HG03045 (cell line): ENCODE measurements at regions not wholly inside any gene's neighbourhood (a gene's known extent, or its start where the extent isn't known, plus 50 kb on each side); places are given as distances from the start of the nearest gene placed in this dataset.
"Not testable (repeated sequence)": the region's sequence is repeated elsewhere in the genome, so short reads cannot be mapped to it uniquely, and the experiment has no call there.

Source experiments
- ATAC-seq: cut with Tn5 transposase; IDR thresholded peaks from one replicate; pipeline ENCODE4 v1.9.1; 2021; ENCODE audit warnings: mild to moderate bottlenecking, moderate library complexity; ENCODE audit not compliant: unreplicated experiment

DNA sequence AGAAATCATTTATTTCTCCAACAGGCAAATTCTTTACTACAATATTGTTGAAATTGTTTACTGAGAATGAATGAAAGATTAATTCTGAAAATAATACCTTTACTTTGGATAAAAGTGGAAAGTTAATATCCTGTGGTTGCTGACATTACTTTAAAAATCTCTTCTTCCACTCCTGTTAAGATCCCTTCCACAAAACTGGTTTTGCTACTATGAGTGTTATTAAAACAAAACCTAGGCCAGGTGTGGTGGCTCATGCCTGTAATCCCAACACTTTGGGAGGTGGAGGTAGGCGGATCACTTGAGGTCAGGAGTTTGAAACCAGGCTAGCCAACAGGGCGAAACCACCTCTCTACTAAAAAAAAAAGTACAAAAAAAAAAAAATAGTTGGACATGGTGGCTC lies 123.9 kb upstream of the CCDC150 start:
- no peak for ATAC-seq

DNA sequence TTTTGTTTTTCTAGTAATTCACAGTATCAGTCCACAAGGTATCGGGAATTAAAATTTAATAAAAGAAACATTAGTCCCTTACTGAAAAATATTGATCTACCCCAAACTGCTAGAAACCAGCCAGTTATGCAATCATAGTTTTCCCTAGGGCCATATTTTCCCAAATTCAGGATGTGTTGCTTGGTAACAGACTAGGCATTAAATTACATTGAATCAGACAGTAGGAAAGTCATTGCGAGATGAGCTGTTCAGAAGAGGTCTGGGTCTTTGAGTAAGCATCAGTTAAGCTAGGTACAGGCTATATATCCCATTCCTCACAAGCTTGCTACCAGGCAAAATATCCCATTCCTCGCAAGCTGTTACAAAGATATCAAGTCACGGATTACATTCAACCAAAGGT lies 123.0 kb upstream of the CCDC150 start:
- no peak for ATAC-seq

DNA sequence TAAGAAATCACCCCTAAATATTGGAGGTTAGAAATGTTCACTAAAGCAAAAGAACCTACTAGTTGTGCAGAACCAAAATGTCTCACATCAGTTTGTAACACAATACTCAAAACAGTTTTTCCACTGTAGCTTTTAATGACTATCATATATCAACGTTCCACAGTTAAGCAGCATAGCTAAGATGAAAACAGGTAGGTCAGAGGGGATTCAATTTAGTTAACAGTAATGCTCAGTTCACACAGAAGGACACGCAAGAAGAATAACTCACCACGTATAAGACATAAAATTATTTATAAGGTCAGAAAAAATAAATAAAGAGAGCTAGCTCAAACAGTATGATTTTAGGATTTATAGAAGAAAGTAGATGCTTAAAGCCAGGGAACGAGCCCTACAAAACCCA lies 118.9 kb upstream of the CCDC150 start:
- no peak for ATAC-seq

DNA sequence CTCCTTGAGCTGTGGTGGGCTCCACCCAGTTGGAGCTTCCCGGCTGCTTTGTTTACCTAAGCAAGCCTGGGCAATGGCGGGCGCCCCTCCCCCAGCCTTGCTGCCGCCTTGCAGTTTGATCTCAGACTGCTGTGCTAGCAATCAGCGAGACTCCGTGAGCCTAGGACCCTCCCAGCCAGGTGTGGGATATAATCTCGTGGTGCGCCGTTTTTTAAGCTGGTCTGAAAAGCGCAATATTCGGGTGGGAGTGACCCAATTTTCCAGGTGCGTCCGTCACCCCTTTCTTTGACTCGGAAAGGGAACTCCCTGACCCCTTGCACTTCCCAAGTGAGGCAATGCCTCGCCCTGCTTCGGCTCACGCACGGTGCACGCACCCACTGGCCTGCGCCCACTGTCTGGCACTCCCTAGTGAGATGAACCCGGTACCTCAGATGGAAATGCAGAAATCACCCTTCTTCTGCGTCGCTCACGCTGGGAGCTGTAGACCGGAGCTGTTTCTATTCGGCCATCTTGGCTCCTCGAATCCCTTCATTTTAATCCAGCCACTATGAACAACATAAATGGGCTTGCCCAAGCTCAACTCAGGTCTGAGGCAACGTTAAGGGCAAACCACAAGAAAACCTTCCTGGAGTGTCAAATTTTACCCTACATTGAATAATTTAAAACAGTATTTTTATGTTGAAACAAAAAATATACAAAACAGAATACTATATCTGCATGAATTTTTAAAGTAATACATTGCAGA lies 112.4 kb upstream of the CCDC150 start:
- not testable (repeated sequence) for ATAC-seq

DNA sequence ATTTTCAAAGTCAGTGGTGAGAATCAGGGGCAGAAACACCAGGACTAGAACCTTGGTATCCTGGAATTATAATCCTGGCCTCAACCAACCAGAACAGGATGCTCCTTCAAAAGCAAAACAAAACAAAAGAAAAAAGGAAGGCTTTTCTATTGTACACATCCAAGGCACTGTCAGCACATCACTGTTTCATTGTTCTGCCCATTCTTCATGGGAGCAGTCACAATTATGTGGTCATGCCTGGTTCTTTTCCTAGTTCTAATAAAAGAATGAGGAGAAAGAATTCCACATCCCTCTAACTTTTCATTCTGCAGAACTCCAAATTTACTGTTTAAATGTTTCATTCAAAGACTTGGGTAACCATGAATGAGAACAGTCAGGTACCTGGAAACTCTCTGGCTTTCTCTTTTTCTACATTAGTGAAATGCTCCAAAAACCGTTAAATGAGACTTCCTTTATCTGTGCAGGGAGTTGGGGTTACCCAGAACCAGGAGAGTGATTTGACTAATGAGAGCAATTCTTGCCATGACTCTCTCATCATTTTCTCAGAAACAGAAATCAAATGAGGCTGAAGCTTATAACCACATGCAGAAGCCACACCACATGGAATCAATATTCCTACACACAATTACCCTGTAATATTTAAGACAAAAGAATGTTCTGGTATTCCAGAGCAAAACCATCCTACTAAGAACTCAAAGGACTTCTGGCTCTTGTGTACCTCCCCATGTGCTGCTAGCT lies 110.9 kb upstream of the CCDC150 start:
- ATAC-seq: no peak

DNA sequence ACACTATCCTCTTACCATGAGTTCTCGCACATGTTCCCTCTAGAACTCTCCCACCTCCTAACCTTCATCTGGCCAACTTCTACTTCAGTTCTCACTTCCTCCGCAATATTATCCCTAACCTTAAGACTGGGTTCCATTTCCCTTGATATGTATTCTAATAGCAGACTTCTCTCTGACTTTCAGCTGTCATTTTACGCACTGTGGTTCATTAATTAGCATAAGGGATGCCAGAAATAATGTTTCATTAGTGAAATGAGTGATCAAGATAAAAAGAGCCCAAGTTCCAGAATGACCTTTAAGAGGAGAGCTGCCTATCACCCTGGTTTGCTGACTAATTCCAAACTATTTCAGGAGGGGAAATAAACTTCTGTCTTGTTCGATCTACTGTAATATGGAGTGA lies 108.6 kb upstream of the CCDC150 start:
- ATAC-seq: no peak

DNA sequence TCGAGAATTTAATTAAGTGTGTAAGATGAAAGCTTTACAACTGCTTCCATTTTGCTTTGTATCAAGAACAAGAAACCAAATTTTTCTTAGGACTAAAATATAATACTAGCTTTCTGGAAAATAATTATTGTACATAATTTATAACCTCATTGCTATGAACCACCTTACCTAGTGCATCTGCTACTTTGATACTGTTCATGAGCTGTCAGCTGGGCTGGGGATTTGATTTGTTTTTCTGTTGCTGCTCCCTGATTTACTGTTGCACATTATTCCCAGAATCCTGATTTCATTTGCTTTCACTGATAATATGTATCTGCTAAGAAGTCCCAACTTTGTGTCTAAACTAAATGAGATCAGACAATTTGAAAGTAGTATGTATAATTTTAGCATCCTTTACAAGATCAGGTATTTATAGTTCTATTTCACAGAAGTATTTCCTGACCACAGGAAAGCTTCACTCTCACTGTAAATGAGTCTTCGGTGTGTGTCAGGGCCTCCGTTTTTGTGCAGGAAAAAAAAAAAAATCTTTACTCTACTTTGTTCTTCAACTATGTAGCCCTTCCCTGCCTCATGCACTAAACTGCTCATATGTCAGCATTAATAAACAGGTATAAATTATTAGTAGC lies 105.6 kb upstream of the CCDC150 start:
- ATAC-seq: no peak

DNA sequence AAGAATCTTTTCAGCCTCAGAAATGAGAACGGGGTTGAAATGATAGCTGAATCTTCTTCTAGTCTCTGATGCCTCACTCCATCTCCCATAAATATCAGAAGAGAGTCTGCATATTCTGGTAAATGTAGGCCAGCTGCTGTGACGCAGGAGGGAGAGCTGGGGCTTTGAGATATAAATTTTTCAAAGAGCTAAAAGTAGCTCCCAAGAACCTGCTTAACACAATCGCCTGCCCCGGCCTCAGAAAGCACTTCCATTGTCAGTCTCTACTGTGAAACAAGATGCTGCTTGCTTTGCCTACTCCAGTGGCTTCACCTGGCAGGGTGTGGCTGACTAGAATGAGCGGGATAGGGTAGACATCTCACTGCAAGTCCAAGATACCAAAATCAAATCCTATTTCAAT lies 105.0 kb upstream of the CCDC150 start:
- no peak for ATAC-seq

DNA sequence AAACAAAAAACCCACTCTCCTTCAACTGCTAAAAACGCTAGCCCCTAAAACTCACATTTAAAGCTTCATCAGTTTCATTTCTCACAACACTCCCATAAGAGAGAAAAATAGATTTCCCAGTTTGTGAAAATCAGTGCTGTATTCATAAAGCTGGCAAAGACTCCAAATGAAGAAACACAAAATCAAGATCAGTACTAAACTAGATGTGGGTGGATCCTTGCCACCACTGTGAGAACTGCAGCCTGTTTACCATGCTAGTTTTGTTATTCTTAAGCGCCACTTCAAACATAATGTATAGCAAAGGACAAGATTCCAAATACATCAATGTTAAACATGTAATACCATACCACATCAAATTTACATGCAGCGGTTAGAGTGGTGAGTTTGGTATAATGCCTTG lies 104.5 kb upstream of the CCDC150 start:
- ATAC-seq: no peak

DNA sequence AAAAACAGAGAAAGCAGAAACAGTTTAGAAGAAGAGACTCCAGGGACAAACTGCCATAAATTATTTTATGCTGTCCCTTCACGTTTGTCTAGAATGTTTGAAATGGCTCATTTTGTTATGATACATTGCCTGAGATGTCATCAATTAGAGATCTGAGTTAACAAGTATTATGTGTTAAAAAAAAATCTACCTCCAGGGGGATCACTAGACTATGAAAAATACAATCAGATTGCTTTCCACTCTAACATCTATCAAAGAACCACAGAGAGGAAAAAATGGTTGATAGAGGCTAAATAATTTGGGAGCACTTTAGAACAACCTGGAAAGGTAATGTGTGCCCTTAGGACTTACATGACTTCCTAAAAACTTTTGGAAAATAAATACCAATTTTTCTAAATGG lies 103.8 kb upstream of the CCDC150 start:
- no peak for ATAC-seq

DNA sequence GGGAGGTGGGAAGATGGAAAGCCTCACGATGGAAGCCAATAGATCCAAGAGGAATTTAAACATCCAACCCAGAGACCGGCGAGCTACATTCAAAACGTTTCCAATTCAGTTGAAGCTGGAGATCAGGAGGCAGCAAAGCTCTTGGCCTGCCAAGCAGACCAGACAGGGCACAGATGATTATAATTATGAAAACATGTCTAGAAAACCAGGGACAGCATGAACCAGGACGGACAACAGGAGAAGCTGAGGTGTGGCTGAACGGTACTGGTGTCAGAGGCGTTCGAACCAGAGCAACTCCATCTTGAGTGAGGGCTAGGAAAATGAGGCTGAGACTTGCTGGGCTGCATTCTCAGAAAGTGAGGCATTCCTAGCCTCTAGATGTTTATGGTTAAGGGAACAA lies 102.2 kb upstream of the CCDC150 start:
- no peak for ATAC-seq

DNA sequence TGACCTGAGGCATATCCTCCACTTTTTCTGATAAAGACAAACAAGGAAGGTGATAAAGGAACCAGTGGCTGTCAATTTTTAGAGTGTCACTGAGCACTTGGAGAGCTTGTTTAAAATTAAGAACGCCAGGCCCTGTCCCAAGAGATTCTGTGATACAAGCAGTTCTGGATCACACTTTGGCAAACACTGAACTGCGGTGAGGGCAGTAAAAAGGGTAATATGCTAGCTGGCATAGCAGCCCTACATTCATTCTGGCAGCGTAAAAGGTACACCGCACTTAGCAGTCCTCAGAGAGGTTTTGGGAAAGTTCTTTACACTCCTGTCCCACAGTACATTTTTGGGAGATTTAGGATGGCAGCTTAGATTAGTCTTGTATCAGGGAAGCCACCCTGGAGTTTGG lies 101.3 kb upstream of the CCDC150 start:
- ATAC-seq: no peak

DNA sequence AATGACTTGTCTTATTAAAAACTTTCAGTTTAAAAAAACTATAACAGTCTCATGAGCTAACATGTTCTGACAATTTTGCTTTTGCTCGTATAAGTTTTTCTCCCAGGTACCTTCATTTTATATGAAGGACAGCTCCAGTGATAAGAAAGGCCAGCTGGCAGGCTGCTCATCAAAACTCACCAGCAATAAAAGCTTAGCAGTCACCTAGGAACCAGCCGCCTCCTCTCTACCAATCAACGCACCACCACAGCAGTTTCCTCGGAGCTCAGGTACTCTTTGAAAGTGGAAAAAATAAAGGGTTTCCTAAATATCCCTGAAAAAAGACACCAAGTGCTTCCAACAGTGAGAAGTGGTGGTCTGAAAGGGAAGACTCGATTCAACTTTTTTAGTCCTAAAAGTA lies 100.9 kb upstream of the CCDC150 start:
- ATAC-seq: no peak

DNA sequence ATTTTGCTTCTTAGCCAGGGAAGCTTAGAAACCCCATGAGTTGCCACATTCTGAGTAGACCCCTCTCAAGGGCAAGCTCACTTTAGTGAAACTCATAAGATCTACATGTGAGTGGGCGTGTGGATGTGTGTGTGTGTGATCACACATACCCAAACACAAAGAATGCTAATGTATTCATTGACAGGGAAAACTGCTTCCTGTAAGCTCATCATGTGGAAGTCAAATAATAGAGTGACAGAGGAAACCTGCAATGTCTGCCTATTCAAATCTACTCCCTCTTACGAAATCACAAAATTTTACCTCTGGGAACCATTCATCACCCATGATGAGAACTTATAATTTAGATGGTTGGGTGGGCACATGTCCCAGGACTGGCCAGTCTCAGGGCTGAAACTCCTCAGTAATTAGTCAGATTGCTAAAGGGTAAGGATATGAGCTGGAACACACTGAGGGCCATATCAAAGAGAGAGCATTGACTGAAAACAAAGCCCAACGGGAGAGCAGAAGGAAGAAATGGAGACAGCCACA lies 94.5 kb upstream of the CCDC150 start:
- no peak for ATAC-seq

DNA sequence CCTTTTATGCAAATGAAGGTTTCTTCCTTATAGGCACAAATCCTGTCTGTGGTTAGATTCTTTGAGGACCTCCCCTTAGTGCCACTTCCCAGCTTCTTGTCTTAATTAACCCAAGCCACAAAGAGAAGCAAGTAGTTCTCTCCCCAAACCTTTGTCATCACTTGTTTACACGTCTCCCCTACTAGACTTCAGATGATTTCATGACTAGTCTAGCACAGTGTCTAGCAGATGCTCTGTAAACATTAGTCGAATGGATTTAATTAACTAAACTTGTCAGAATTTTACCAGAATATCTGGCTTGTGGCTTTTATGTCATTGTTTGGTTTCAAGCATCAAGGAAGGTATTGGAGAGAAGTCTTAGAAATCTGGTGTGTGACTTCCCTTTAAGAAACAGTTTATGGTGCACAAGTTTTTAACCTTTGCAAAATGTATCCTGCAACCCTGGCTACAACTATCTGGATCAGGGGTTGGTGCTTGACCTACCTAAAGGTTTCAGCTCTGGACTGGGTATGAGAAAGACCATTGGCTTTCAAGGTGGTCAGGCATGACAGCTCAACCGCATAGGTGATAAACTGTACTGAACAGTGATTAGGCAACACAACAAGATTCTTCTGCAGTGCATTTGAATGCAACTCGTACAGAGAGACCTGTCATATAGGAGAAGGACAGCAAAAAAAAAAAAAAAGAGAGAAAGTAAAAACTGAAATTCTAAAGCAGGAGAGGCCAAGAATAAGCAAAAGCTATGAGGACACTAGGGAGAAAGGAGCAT lies 93.2 kb upstream of the CCDC150 start:
- no peak for ATAC-seq

DNA sequence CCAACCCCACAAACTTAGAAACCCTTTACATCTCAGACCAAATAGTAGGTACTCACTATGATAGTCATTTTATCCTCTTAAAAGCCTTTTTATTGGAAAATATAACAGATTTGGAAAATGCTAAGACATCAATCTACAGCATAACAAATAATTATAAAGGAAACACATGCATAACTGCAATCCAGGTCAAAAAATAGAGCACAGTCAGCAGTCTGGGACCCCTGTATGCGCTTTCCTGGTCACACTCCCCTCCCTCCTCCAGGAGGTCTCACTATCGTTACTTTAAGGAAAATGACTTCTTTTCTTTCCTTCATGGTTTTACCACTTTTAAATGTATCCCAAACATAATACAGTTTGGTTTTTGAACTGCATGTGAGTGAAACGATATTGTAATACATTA lies 90.5 kb upstream of the CCDC150 start:
- ATAC-seq: no peak

DNA sequence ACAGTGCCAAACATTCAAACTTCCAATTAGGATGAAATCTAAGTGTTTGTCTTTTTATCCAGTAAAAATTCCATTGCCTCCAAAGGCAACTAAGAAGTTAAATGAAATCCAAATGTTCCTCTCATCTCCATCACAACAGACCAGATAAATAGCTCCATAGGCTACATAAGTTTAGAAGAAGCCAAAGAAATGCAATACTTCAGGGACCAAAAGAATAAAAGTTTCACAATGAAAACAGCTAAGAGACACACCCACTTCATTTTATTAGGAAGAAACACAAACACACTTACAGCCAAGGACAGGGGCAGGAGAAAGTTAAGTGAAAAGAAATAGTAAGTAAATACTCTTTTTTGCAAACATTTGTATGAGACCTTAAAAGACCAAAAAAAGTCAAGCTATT lies 88.5 kb upstream of the CCDC150 start:
- ATAC-seq: no peak

DNA sequence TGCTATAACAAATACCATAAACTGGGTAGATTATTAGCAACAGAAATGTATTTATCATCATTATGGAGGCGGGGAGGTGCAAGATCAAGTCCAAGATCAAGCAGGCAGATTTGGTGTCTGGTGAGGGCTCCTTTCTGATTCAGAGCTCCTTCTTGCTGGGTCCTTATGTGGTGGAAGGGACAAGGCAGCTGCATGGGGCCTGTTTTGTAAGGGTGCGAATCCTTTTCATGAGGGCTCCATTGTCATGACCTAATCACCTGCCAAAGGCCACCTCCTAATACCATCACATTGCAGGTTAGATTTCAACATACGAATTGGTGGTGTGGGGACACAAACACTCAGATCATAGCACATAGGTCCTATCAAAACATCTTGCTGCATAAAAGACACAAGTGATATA lies 84.4 kb upstream of the CCDC150 start:
- ATAC-seq: no peak

DNA sequence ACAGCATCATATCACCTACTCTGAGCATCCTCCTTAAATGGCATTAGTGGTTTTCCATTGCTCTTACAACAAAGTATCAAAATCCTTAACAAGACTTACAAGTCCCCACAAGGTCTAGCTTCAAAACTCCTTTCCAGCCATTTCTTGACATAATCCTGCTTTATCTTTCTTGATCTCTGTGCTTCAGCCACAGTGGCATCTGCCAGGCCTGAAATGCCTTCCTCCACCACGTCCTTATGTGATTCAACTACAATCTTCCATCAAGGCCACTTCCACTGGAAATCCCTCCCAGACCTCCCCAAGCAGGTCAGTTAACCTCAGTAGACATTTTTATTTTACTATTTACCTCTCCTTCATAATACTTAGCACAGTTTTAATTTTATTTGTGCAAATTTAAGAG lies 83.8 kb upstream of the CCDC150 start:
- ATAC-seq: no peak

DNA sequence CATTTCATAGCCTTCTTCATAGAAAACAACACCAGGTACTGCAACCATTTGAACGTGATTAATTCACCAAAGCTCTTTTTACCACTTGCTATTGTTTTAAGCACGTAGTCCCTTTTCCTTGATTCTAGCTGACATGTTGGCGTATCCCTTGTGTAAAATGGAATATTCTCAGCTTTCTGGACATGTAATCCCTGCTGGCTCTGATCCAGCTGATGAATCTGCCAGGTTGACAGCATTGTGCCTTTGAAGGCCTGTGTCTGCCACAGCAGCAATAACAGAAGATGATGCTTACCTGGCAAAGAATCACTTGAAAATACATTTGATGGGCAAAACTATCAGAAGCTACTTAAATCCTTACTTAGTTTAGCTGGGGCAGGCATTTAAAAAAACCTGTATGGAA lies 81.0 kb upstream of the CCDC150 start:
- ATAC-seq: no peak

DNA sequence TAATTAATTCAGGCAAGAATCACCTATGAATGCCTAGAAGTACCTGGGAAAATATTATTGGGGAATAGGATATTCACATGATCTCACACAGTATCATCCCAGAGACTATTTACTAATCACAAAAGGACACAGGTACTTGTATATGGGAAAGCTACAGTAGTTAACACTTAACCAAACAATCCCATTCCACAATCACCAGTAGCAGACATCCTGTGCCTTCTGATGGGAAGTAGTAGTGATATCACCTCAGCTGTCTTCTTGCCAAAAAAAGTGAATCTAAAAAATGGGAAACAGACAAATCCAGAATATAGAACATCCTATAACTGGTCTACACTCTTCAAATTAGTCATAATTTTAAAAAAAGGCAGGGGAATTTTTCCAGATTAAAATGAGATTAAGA lies 75.6 kb upstream of the CCDC150 start:
- no peak for ATAC-seq
